ENCODE measurements at regions not wholly inside any gene's neighbourhood (a gene's known extent, or its start where the extent isn't known, plus 50 kb on each side); places are given as distances from the start of the nearest gene placed in this dataset.

GRCh38 chr3:6717026-6717943 is 143.6 kb upstream of the GRM7 start:
- no peaks in the 10 kb centered on the region for H3K36me3 Mint-ChIP-seq (ENCODE audit: low read depth)
- no peak overlapping the region for H3K27ac Mint-ChIP-seq
- DNase-seq (no peak), ATAC-seq (no peak)
- H3K27me3 Mint-ChIP-seq (ENCODE audit: low read depth), result no peaks in the 10 kb centered on the region
- H3K4me3 Mint-ChIP-seq, result no peak overlapping the region
- ChIA-PET CTCF (no interaction called here), POLR2A (no interaction called here)
- no peaks in the 10 kb centered on the region for H3K4me1 Mint-ChIP-seq (ENCODE audit: low read depth)
- H3K9me3 Mint-ChIP-seq (ENCODE audit: insufficient read depth), result peaks cover 7% of the 10 kb centered on the region

GRCh38 chr3:6719999-6720398 is 140.9 kb upstream of the GRM7 start:
- H3K9me3 Mint-ChIP-seq (ENCODE audit: insufficient read depth), result peaks cover 7% of the 10 kb centered on the region
- H3K4me1 Mint-ChIP-seq (ENCODE audit: low read depth), result no peaks in the 10 kb centered on the region
- POLR2A ChIA-PET, result no interaction called here
- H3K4me3 Mint-ChIP-seq, result no peak overlapping the region
- H3K36me3 Mint-ChIP-seq (ENCODE audit: low read depth), result no peaks in the 10 kb centered on the region
- ATAC-seq, result no peak
- CTCF ChIA-PET, result no interaction called here
- no peak for DNase-seq
- no peaks in the 10 kb centered on the region for H3K27me3 Mint-ChIP-seq (ENCODE audit: low read depth)
- H3K27ac Mint-ChIP-seq, result no peak overlapping the region

DNA sequence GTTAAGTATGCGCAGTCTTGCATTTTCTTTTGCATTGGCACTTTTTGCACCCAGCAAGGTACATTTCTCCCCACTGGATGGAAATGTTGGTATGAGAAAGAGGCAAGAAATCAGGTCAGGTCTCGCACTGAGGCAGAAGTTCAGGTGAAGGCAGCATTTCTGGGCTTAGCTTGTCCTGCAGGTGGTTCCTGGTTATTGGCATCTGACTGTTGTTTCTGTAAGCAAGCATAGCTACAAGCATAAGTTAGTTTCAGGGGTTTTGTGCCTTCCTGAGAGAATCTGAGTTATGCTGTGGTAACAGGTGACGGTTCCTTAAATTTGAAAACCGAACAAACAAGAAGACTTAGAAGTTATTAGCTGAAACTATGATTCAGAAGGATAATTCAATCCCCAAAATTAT is 139.4 kb upstream of the GRM7 start:
- Mint-ChIP-seq H3K4me3 (no peak overlapping the region), H3K36me3 (ENCODE audit: low read depth) (no peaks in the 10 kb centered on the region), H3K4me1 (ENCODE audit: low read depth) (no peaks in the 10 kb centered on the region), H3K27me3 (ENCODE audit: low read depth) (no peaks in the 10 kb centered on the region), H3K27ac (no peak overlapping the region), H3K9me3 (ENCODE audit: insufficient read depth) (peaks cover 12% of the 10 kb centered on the region)
- no peak for ATAC-seq
- ChIA-PET POLR2A (no interaction called here), CTCF (no interaction called here)
- no peak for DNase-seq

DNA sequence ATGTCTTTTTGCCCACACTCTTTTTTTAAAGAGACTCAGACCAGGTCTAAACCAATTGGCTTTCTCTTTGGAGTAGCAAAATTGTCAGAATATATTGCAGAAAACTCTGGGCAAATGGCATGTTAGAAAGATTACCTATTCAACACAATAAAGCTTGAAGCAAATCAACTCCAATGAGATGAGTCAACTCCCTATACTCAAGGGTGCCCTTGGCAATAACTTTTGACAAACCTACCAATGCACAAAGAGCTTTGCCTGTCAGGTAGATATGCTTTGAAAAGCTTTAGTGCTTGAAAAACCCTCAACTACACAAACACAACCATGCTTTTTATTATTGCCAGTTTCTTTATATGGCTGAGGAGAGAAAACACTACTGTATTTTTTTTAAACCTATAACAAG is 137.7 kb upstream of the GRM7 start:
- Mint-ChIP-seq H3K27me3 (ENCODE audit: low read depth) (no peaks in the 10 kb centered on the region), H3K27ac (no peak overlapping the region), H3K9me3 (ENCODE audit: insufficient read depth) (peaks cover 12% of the 10 kb centered on the region), H3K36me3 (ENCODE audit: low read depth) (no peaks in the 10 kb centered on the region), H3K4me1 (ENCODE audit: low read depth) (no peaks in the 10 kb centered on the region), H3K4me3 (no peak overlapping the region)
- CTCF ChIA-PET, result no interaction called here
- ATAC-seq (no peak), DNase-seq (no peak)
- POLR2A ChIA-PET, result no interaction called here

DNA sequence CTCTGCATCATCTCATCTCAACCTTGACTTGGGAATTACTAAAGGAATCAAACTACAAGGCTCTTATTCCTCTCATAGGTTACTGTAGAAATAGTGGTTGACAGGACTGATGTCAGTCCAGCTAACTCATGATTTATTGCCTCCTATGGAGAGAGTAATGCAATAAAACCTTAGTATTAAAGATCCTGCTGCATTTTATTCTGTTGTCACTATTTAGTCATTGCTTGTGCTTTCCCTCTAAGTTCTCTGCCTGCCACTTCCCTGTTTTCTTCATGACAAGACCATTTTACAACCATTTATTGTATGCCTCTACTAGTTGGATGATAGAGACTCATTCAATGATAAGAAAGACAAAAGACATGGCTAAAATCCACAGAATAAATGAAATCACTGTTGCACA is 134.1 kb upstream of the GRM7 start:
- no peak for DNase-seq
- Mint-ChIP-seq H3K27ac (no peak overlapping the region), H3K27me3 (ENCODE audit: low read depth) (no peaks in the 10 kb centered on the region), H3K4me1 (ENCODE audit: low read depth) (no peaks in the 10 kb centered on the region), H3K36me3 (ENCODE audit: low read depth) (no peaks in the 10 kb centered on the region), H3K4me3 (no peak overlapping the region), H3K9me3 (ENCODE audit: insufficient read depth) (peaks cover 5% of the 10 kb centered on the region)
- POLR2A ChIA-PET, result no interaction called here
- CTCF ChIA-PET, result no interaction called here
- ATAC-seq, result no peak

GRCh38 chr3:6732807-6733206 is 128.1 kb upstream of the GRM7 start:
- peaks cover 4% of the 10 kb centered on the region for H3K9me3 Mint-ChIP-seq (ENCODE audit: insufficient read depth)
- no peak overlapping the region for H3K27ac Mint-ChIP-seq
- CTCF ChIA-PET, result no interaction called here
- POLR2A ChIA-PET, result no interaction called here
- H3K4me1 Mint-ChIP-seq (ENCODE audit: low read depth), result no peaks in the 10 kb centered on the region
- DNase-seq (no peak), ATAC-seq (no peak)
- H3K36me3 Mint-ChIP-seq (ENCODE audit: low read depth), result no peaks in the 10 kb centered on the region
- no peaks in the 10 kb centered on the region for H3K27me3 Mint-ChIP-seq (ENCODE audit: low read depth)
- no peak overlapping the region for H3K4me3 Mint-ChIP-seq

- ChIA-PET CTCF (no interaction called here), POLR2A (no interaction called here)
- no peak for DNase-seq
- ATAC-seq, result no peak
- Mint-ChIP-seq H3K27me3 (ENCODE audit: low read depth) (no peaks in the 10 kb centered on the region), H3K4me3 (no peak overlapping the region), H3K4me1 (ENCODE audit: low read depth) (no peaks in the 10 kb centered on the region), H3K36me3 (ENCODE audit: low read depth) (no peaks in the 10 kb centered on the region), H3K27ac (no peak overlapping the region), H3K9me3 (ENCODE audit: insufficient read depth) (peaks cover 4% of the 10 kb centered on the region)
Measured at GRCh38 chr3:6733699-6734394, 127.1 kb upstream of the GRM7 start.

DNA sequence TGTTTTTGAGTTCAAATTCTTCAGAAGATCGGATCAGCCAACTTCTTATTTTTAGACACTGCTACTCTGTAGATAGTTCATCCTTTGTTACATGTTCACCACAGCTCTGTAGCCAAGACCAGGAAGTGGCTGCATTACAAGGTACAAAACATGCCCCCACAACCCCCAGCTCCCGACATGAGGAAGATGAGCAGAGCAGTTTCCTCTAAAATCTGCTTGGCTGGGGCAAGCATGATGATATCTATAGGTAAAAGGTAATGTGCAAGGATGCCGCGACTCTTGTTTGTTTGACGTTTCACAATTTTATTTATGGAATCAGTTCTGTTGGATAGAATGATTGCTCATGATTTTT is 126.5 kb upstream of the GRM7 start:
- no peaks in the 10 kb centered on the region for H3K36me3 Mint-ChIP-seq (ENCODE audit: low read depth)
- CTCF ChIA-PET, result no interaction called here
- H3K27ac Mint-ChIP-seq, result no peak overlapping the region
- DNase-seq, result no peak
- no peaks in the 10 kb centered on the region for H3K27me3 Mint-ChIP-seq (ENCODE audit: low read depth)
- POLR2A ChIA-PET, result no interaction called here
- ATAC-seq, result no peak
- H3K4me1 Mint-ChIP-seq (ENCODE audit: low read depth), result no peaks in the 10 kb centered on the region
- no peak overlapping the region for H3K4me3 Mint-ChIP-seq
- H3K9me3 Mint-ChIP-seq (ENCODE audit: insufficient read depth), result peaks cover 4% of the 10 kb centered on the region

GRCh38 chr3:6736836-6737629 is 123.9 kb upstream of the GRM7 start:
- ChIA-PET CTCF (no interaction called here), POLR2A (no interaction called here)
- H3K27ac Mint-ChIP-seq, result no peak overlapping the region
- ATAC-seq (no peak), DNase-seq (no peak)
- no peaks in the 10 kb centered on the region for H3K36me3 Mint-ChIP-seq (ENCODE audit: low read depth)
- no peaks in the 10 kb centered on the region for H3K4me1 Mint-ChIP-seq (ENCODE audit: low read depth)
- H3K27me3 Mint-ChIP-seq (ENCODE audit: low read depth), result no peaks in the 10 kb centered on the region
- H3K9me3 Mint-ChIP-seq (ENCODE audit: insufficient read depth), result peaks cover 4% of the 10 kb centered on the region
- no peak overlapping the region for H3K4me3 Mint-ChIP-seq

GRCh38 chr3:6737630-6738029 is 123.3 kb upstream of the GRM7 start:
- Mint-ChIP-seq H3K27ac (no peak overlapping the region), H3K4me3 (no peak overlapping the region), H3K4me1 (ENCODE audit: low read depth) (no peaks in the 10 kb centered on the region), H3K9me3 (ENCODE audit: insufficient read depth) (peaks cover 4% of the 10 kb centered on the region), H3K36me3 (ENCODE audit: low read depth) (no peaks in the 10 kb centered on the region), H3K27me3 (ENCODE audit: low read depth) (no peaks in the 10 kb centered on the region)
- DNase-seq, result no peak
- ChIA-PET POLR2A (no interaction called here), CTCF (no interaction called here)
- no peak for ATAC-seq

DNA sequence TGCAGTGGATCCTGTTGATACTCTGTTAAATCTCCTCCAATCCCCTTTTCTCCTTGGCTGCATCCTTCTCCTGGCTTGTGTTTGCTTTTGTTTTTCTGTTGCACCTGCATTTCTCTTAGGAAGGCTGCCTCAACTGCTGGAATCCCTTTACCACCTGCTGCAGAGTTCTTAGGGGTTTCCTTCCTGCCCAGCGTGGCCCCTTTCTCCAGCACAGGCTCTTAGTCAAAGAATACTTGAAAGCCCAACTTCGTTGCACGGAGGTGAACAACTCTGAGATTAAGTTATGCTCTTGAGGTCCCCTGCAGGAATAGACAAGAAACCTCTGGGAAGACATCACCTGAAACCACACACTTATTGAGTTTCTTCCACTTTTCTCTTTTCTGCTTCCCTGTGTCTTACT is 121.6 kb upstream of the GRM7 start:
- H3K9me3 Mint-ChIP-seq (ENCODE audit: insufficient read depth), result peaks cover 1% of the 10 kb centered on the region
- H3K36me3 Mint-ChIP-seq (ENCODE audit: low read depth), result no peaks in the 10 kb centered on the region
- ATAC-seq (no peak), DNase-seq (no peak)
- ChIA-PET POLR2A (no interaction called here), CTCF (no interaction called here)
- no peaks in the 10 kb centered on the region for H3K27me3 Mint-ChIP-seq (ENCODE audit: low read depth)
- H3K27ac Mint-ChIP-seq, result no peak overlapping the region
- no peaks in the 10 kb centered on the region for H3K4me1 Mint-ChIP-seq (ENCODE audit: low read depth)
- no peak overlapping the region for H3K4me3 Mint-ChIP-seq

DNA sequence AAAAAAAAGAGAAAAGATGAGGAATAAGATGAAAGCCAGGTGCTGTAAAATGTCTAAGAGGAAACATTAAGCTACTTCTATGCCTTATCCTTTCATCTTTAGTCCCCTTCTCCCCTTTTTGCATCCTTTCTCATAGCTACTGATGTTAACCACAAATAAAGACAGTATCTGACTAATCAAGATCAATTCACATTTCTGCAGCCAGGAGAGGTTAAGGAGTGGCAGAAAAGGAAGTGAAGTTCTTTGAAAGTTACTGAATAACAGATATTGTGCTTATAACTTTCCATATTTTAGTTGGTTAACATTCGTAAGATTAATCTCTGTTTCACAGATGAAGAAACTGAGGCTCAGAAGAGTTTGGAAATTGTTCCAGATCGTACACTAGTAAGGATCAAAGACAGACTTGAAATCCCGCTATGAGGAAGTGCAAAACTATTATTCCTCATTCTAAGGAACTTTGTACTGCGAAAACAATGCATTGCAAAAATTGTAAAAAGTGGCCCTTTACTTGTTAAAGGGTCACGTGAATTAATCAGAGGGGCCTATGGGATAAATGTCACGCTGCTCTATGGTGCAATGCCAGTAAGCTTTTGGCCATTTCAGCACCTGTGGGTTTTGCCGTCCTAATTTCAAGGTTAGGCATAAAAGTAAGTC is 117.7 kb upstream of the GRM7 start:
- Mint-ChIP-seq H3K36me3 (ENCODE audit: low read depth) (no peaks in the 10 kb centered on the region), H3K27me3 (ENCODE audit: low read depth) (no peaks in the 10 kb centered on the region), H3K9me3 (ENCODE audit: insufficient read depth) (no peaks in the 10 kb centered on the region), H3K4me1 (ENCODE audit: low read depth) (no peaks in the 10 kb centered on the region), H3K27ac (no peak overlapping the region), H3K4me3 (no peak overlapping the region)
- DNase-seq (no peak), ATAC-seq (no peak)
- ChIA-PET POLR2A (no interaction called here), CTCF (no interaction called here)
